Osteoblast (primary cell): ENCODE measurements at regions not wholly inside any gene's neighbourhood (a gene's known extent, or its start where the extent isn't known, plus 50 kb on each side); places are given as distances from the start of the nearest gene placed in this dataset.
A peak's percentile ranks its signal among the peaks of the same experiment; 100 is the strongest.

ENCODE experiments used
- DNase-seq: peaks from one replicate; pipeline ENCODE4 v3.0.0; 2011; ENCODE audit warnings: low spot score, mixed read lengths; ENCODE audit not compliant: insufficient read length; ENCODE audit errors: missing footprints
- H2AFZ ChIP-seq: 2 replicates; pipeline ENCODE4 v1.6.0; 2011; ENCODE audit warnings: mild to moderate bottlenecking, low read length
- H3K27ac ChIP-seq: 2 replicates; pipeline ENCODE4 v1.5.1; 2011; ENCODE audit warnings: mild to moderate bottlenecking, low read depth, low read length, moderate library complexity
- H3K27me3 ChIP-seq: 2 replicates; pipeline ENCODE4 v1.6.0; 2012; ENCODE audit warnings: mild to moderate bottlenecking, control low read depth, inconsistent platforms, low read length, moderate library complexity; ENCODE audit not compliant: insufficient read depth
- H3K36me3 ChIP-seq: 2 replicates; pipeline ENCODE4 v1.5.1; 2011; ENCODE audit warnings: mild to moderate bottlenecking, low read length, control low read depth, moderate library complexity; ENCODE audit not compliant: insufficient read depth
- H3K4me1 ChIP-seq: 2 replicates; pipeline ENCODE4 v1.5.1; 2011; ENCODE audit warnings: mild to moderate bottlenecking, low read length, control low read depth, moderate library complexity; ENCODE audit not compliant: insufficient read depth
- H3K4me2 ChIP-seq: 2 replicates; pipeline ENCODE4 v1.6.0; 2011; ENCODE audit warnings: mild to moderate bottlenecking, low read length; ENCODE audit not compliant: insufficient read depth
- H3K4me3 ChIP-seq: fragments of 200-600 bp; sonication (generic); 3 replicates; pipeline ENCODE4 v1.5.1; 2012; ENCODE audit warnings: mild to moderate bottlenecking, low read length, inconsistent platforms; ENCODE audit not compliant: insufficient read depth
- H3K79me2 ChIP-seq: 2 replicates; pipeline ENCODE4 v1.6.0; 2012; ENCODE audit warnings: mild to moderate bottlenecking, low read length, control low read depth, inconsistent platforms; ENCODE audit not compliant: insufficient read depth
- H3K9me3 ChIP-seq: 2 replicates; pipeline ENCODE4 v1.5.1; 2011; ENCODE audit warnings: low read depth, low read length, control low read depth
- H4K20me1 ChIP-seq: 2 replicates; pipeline ENCODE4 v1.6.0; 2012; ENCODE audit warnings: mild to moderate bottlenecking, low read length, control low read depth; ENCODE audit not compliant: insufficient read depth
- CTCF ChIP-seq: IDR thresholded peaks from 2 replicates; pipeline ENCODE4 v1.5.1; 2011; ENCODE audit warnings: mild to moderate bottlenecking, low read depth, low read length, moderate library complexity; ENCODE audit errors: extremely low read depth

GRCh38 chr10:44046605-44047004, 338.3 kb downstream of the CXCL12 start:
- Histone ChIP-seq H3K27ac (peak overlapping the region; percentile 67), H4K20me1 (no peaks in the 10 kb centered on the region), H3K36me3 (no peaks in the 10 kb centered on the region), H2AFZ (no peak overlapping the region), H3K4me3 (no peak overlapping the region), H3K9me3 (no peaks in the 10 kb centered on the region), H3K4me2 (no peak overlapping the region), H3K27me3 (no peaks in the 10 kb centered on the region), H3K4me1 (peaks cover 23% of the 10 kb centered on the region), H3K79me2 (no peaks in the 10 kb centered on the region)
- no peak for DNase-seq
- no peak for TF ChIP-seq CTCF

- peaks cover 22% of the 10 kb centered on the region for H3K4me1 ChIP-seq
- DNase-seq: no peak
These were observed 339.9 kb downstream of the CXCL12 start for GRCh38 chr10:44045020-44045419.

GRCh38 chr10:44044549-44044948, 340.3 kb downstream of the CXCL12 start:
- H3K4me1 ChIP-seq: peaks cover 27% of the 10 kb centered on the region
- no peaks in the 10 kb centered on the region for H4K20me1 ChIP-seq
- H3K36me3 ChIP-seq: no peaks in the 10 kb centered on the region
- no peak overlapping the region for H3K4me3 ChIP-seq
- no peak for DNase-seq
- no peaks in the 10 kb centered on the region for H3K9me3 ChIP-seq
- H3K79me2 ChIP-seq: no peaks in the 10 kb centered on the region
- H3K4me2 ChIP-seq: no peak overlapping the region
- no peaks in the 10 kb centered on the region for H3K27me3 ChIP-seq
- no peak for TF ChIP-seq CTCF
- no peak overlapping the region for H2AFZ ChIP-seq
- no peak overlapping the region for H3K27ac ChIP-seq

More at GRCh38 chr10:44045020-44045419, 339.9 kb downstream of the CXCL12 start:
- H3K36me3 ChIP-seq: no peaks in the 10 kb centered on the region
- H3K4me3 ChIP-seq: no peak overlapping the region
- no peak overlapping the region for H3K27ac ChIP-seq
- H3K27me3 ChIP-seq: no peaks in the 10 kb centered on the region
- no peak overlapping the region for H2AFZ ChIP-seq
- H3K4me2 ChIP-seq: no peak overlapping the region
- no peak for TF ChIP-seq CTCF
- H3K9me3 ChIP-seq: no peaks in the 10 kb centered on the region
- no peaks in the 10 kb centered on the region for H3K79me2 ChIP-seq
- no peaks in the 10 kb centered on the region for H4K20me1 ChIP-seq

- no peaks in the 10 kb centered on the region for H3K79me2 ChIP-seq
- no peak for DNase-seq
- no peaks in the 10 kb centered on the region for H4K20me1 ChIP-seq
- H3K4me2 ChIP-seq: no peak overlapping the region
- H3K9me3 ChIP-seq: no peaks in the 10 kb centered on the region
- no peak for TF ChIP-seq CTCF
- H2AFZ ChIP-seq: no peak overlapping the region
- H3K27ac ChIP-seq: no peak overlapping the region
- no peak overlapping the region for H3K4me3 ChIP-seq
- no peaks in the 10 kb centered on the region for H3K27me3 ChIP-seq
- H3K4me1 ChIP-seq: peaks cover 31% of the 10 kb centered on the region
- H3K36me3 ChIP-seq: no peaks in the 10 kb centered on the region
These were observed 341.1 kb downstream of the CXCL12 start for GRCh38 chr10:44043646-44044375.
